Suprapubic skin (tissue), 4 donors: ENCODE measurements at regions not wholly inside any gene's neighbourhood (a gene's known extent, or its start where the extent isn't known, plus 50 kb on each side); places are given as distances from the start of the nearest gene placed in this dataset.

ENCODE experiments used
- DNase-seq, 2 donors: peaks; one replicate each; pipeline ENCODE4 v3.0.0-alpha.2; 2019; ENCODE audit warnings: low spot score in 2 of 2
- H3K27ac ChIP-seq: fragments of 200-600 bp; sonication (generic); one replicate; pipeline ENCODE4 v1.5.1; 2019
- H3K27me3 ChIP-seq: fragments of 200-600 bp; sonication (generic); one replicate; pipeline ENCODE4 v1.5.1; 2019
- H3K36me3 ChIP-seq: fragments of 200-600 bp; sonication (generic); one replicate; pipeline ENCODE4 v1.5.1; 2019
- H3K4me1 ChIP-seq: fragments of 200-600 bp; sonication (generic); one replicate; pipeline ENCODE4 v1.5.1; 2019
- H3K4me3 ChIP-seq: fragments of 200-600 bp; sonication (generic); one replicate; pipeline ENCODE4 v1.5.1; 2019; ENCODE audit warnings: mild to moderate bottlenecking
- H3K9me3 ChIP-seq: fragments of 200-600 bp; sonication (generic); one replicate; pipeline ENCODE4 v1.5.1; 2019
- CTCF ChIP-seq, 2 donors: fragments of 200-600 bp in 1 of 2; fragments of 450-650 bp in 1 of 2; sonication (generic) in 1 of 2; IDR thresholded peaks; one replicate each; pipeline ENCODE4 v1.5.1; 2016 to 2019; ENCODE audit warnings: antibody characterized with exemption in 2 of 2, mild to moderate bottlenecking in 1 of 2, moderate library complexity in 1 of 2
- EP300 ChIP-seq: sonication (generic); formaldehyde crosslinking; IDR thresholded peaks from one replicate; pipeline ENCODE4 v1.6.1; 2017; ENCODE audit warnings: antibody characterized with exemption
- POLR2A ChIP-seq, 2 donors: fragments of 450-650 bp; IDR thresholded peaks; one replicate each; pipeline ENCODE4 v1.6.1; 2017; ENCODE audit warnings: antibody characterized with exemption in 2 of 2, mild to moderate bottlenecking in 2 of 2, moderate library complexity in 2 of 2
- POLR2AphosphoS5 ChIP-seq, 3 donors: sonication (generic); formaldehyde crosslinking; IDR thresholded peaks; one replicate each; pipeline ENCODE4 v1.6.1; 2017; ENCODE audit warnings: antibody characterized with exemption in 3 of 3
- WGBS: methylation state at CpG from one replicate; pipeline ENCODE4 v1.1.5; 2018; 5-methylcytosine and 5-hydroxymethylcytosine counted together

- no peaks in the 10 kb centered on the region for H3K4me1 ChIP-seq
- 77% methylated on average over 4 of the region's 4 CpGs for WGBS
- H3K27me3 ChIP-seq, result no peaks in the 10 kb centered on the region
- no peaks in the 10 kb centered on the region for H3K9me3 ChIP-seq
- H3K27ac ChIP-seq, result no peak overlapping the region
- no peak overlapping the region for H3K4me3 ChIP-seq
- H3K36me3 ChIP-seq, result no peaks in the 10 kb centered on the region
- TF ChIP-seq POLR2AphosphoS5 (IDR thresholded peaks at IDR 0.05) (no peak), CTCF (IDR thresholded peaks at IDR 0.05) (no peak), EP300 (no peak), POLR2A (IDR thresholded peaks at IDR 0.05) (no peak)
- DNase-seq, result no peak
Observed at GRCh38 chr10:118145256-118145655, 98.5 kb upstream of the RAB11FIP2 start.

GRCh38 chr10:118141471-118141870 is 94.7 kb upstream of the RAB11FIP2 start:
- Histone ChIP-seq H3K36me3 (no peaks in the 10 kb centered on the region), H3K9me3 (no peaks in the 10 kb centered on the region), H3K4me3 (no peak overlapping the region), H3K4me1 (no peaks in the 10 kb centered on the region), H3K27me3 (no peaks in the 10 kb centered on the region), H3K27ac (no peak overlapping the region)
- TF ChIP-seq POLR2AphosphoS5 (IDR thresholded peaks at IDR 0.05), result no peak
- TF ChIP-seq EP300, result no peak
- no peak for TF ChIP-seq POLR2A (IDR thresholded peaks at IDR 0.05)
- no peak for TF ChIP-seq CTCF (IDR thresholded peaks at IDR 0.05)
- DNase-seq, result no peak
- 87% methylated on average over 6 of the region's 6 CpGs for WGBS

GRCh38 chr10:118139321-118139720 is 92.6 kb upstream of the RAB11FIP2 start:
- no peaks in the 10 kb centered on the region for H3K4me1 ChIP-seq
- no peak for TF ChIP-seq CTCF (IDR thresholded peaks at IDR 0.05)
- no peak for TF ChIP-seq EP300
- no peak for TF ChIP-seq POLR2AphosphoS5 (IDR thresholded peaks at IDR 0.05)
- TF ChIP-seq POLR2A (IDR thresholded peaks at IDR 0.05), result no peak
- H3K27me3 ChIP-seq, result no peaks in the 10 kb centered on the region
- no peak overlapping the region for H3K4me3 ChIP-seq
- H3K36me3 ChIP-seq, result no peaks in the 10 kb centered on the region
- no peak overlapping the region for H3K27ac ChIP-seq
- no peaks in the 10 kb centered on the region for H3K9me3 ChIP-seq
- no peak for DNase-seq

DNA sequence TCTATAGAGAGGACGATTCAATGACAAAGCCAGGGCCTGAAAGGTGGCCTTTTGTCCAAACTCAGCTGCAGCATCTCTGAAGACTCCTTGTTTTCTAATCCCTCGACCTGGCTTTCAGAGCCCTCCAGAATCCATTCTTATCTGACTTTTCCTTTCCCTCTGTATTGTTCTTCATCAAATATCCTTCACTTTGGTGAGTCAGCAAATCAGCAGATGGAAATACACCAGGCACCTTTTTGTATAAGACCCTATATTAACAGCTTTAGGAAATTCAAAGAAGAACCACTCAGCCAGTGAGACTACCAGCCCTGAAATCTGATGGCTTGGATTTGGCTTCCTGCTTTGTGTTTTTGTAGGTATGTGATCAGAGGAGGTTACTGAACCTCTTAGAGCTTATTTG is 81.9 kb upstream of the RAB11FIP2 start:
- Histone ChIP-seq H3K9me3 (no peaks in the 10 kb centered on the region), H3K4me3 (no peak overlapping the region), H3K36me3 (no peaks in the 10 kb centered on the region), H3K27ac (no peak overlapping the region), H3K27me3 (no peaks in the 10 kb centered on the region), H3K4me1 (no peaks in the 10 kb centered on the region)
- no peak for DNase-seq
- TF ChIP-seq POLR2AphosphoS5 (IDR thresholded peaks at IDR 0.05) (no peak), EP300 (no peak), POLR2A (IDR thresholded peaks at IDR 0.05) (no peak), CTCF (IDR thresholded peaks at IDR 0.05) (no peak)
- 90% methylated on average over 2 of the region's 2 CpGs for WGBS

GRCh38 chr10:118118716-118119115 is 72.0 kb upstream of the RAB11FIP2 start:
- Histone ChIP-seq H3K27ac (no peak overlapping the region), H3K27me3 (no peaks in the 10 kb centered on the region), H3K36me3 (no peaks in the 10 kb centered on the region), H3K9me3 (no peaks in the 10 kb centered on the region), H3K4me3 (no peak overlapping the region), H3K4me1 (peaks cover 12% of the 10 kb centered on the region)
- no peak for DNase-seq
- TF ChIP-seq POLR2A (IDR thresholded peaks at IDR 0.05) (no peak), CTCF (IDR thresholded peaks at IDR 0.05) (no peak), EP300 (no peak), POLR2AphosphoS5 (IDR thresholded peaks at IDR 0.05) (no peak)
